H1 (cell line): ENCODE measurements at regions not wholly inside any gene's neighbourhood (a gene's known extent, or its start where the extent isn't known, plus 50 kb on each side); places are given as distances from the start of the nearest gene placed in this dataset.

Source experiments
- CTCF ChIA-PET: fragments of 300-600 bp; sonication (Branson Sonifier 250); formaldehyde crosslinking; loops from one replicate; lab custom pipeline; 2021; ENCODE audit not compliant: partially characterized antibody; lab: Charles Lee
- POLR2A ChIA-PET: fragments of 300-600 bp; sonication (Branson Sonifier 250); formaldehyde crosslinking; loops from one replicate; lab custom pipeline; 2021; ENCODE audit warnings: inconsistent platforms; ENCODE audit not compliant: partially characterized antibody; lab: Charles Lee
- DNase-seq, 2 experiments: peaks; one replicate each; pipeline versions ENCODE4 v3.0.0 to v3.0.0-alpha.2; 2010 to 2022; ENCODE audit warnings: low spot score in 2 of 2, low read depth in 1 of 2, mixed read lengths in 1 of 2
- FAIRE-seq: peaks from 2 replicates; lab custom pipeline; 2011; peaks lifted over from hg19 to GRCh38; lab: Jason Lieb, UNC
- H2AFZ ChIP-seq: 2 replicates; pipeline ENCODE4 v1.8.1; 2012; ENCODE audit warnings: low read length, inconsistent platforms
- H2AK5ac ChIP-seq: 2 replicates; pipeline ENCODE4 v1.6.1; 2013; ENCODE audit warnings: low read depth, low read length
- H2BK120ac ChIP-seq: replicated peaks from 2 replicates; pipeline ENCODE3; 2013; ENCODE audit warnings: low read depth, low read length, inconsistent platforms
- H2BK12ac ChIP-seq: 2 replicates; pipeline ENCODE4 v1.6.1; 2013; ENCODE audit warnings: low read depth, low read length
- H2BK15ac ChIP-seq: 2 replicates; pipeline ENCODE4 v1.6.1; 2013; ENCODE audit warnings: low read length
- H2BK20ac ChIP-seq: 2 replicates; pipeline ENCODE4 v1.6.1; 2013; ENCODE audit warnings: low read length
- H2BK5ac ChIP-seq: 2 replicates; pipeline ENCODE4 v1.6.1; 2013; ENCODE audit warnings: low read depth, low read length
- H3K14ac ChIP-seq: 2 replicates; pipeline ENCODE4 v1.6.1; 2013; ENCODE audit warnings: inconsistent platforms; ENCODE audit not compliant: insufficient read length
- H3K18ac ChIP-seq: 2 replicates; pipeline ENCODE4 v1.6.1; 2013; ENCODE audit warnings: low read length; ENCODE audit errors: extremely low read depth
- H3K23ac ChIP-seq: 2 replicates; pipeline ENCODE4 v1.6.1; 2013; ENCODE audit warnings: inconsistent platforms; ENCODE audit not compliant: insufficient read length
- H3K23me2 ChIP-seq: 2 replicates; pipeline ENCODE4 v1.6.1; 2013; ENCODE audit warnings: low read depth, low read length
- H3K27ac ChIP-seq: 2 replicates; pipeline ENCODE4 v1.6.1; 2011; ENCODE audit warnings: low read depth, low read length, inconsistent platforms
- H3K27me3 ChIP-seq, 4 experiments: replicated peaks in 1 of 4; 1 replicate in 1 of 4; 2 replicates in 3 of 4; pipeline versions ENCODE4 v1.6.1 to v1.8.1; 2011 to 2013; ENCODE audit warnings: low read length in 3 of 4, mild to moderate bottlenecking in 3 of 4, inconsistent platforms in 2 of 4, mixed read lengths in 2 of 4, moderate library complexity in 1 of 4; ENCODE audit not compliant: control insufficient read depth in 3 of 4, insufficient read depth in 3 of 4; ENCODE audit errors: extremely low read depth in 1 of 4
- H3K36me3 ChIP-seq, 4 experiments: 2 replicates each; pipeline versions ENCODE4 v1.6.1 to v1.8.1; 2011 to 2013; ENCODE audit warnings: mild to moderate bottlenecking in 4 of 4, low read length in 3 of 4, moderate library complexity in 2 of 4, control low read depth in 1 of 4, inconsistent platforms in 1 of 4; ENCODE audit not compliant: insufficient read depth in 4 of 4, control insufficient read depth in 2 of 4
- H3K4ac ChIP-seq: replicated peaks from 2 replicates; pipeline ENCODE3; 2013; ENCODE audit warnings: low read length, low read depth, mixed read lengths, inconsistent platforms; ENCODE audit not compliant: insufficient read length
- H3K4me1 ChIP-seq, 4 experiments: replicated peaks in 1 of 4; 1 replicate in 1 of 4; 2 replicates in 3 of 4; pipeline versions ENCODE4 v1.6.1 to v1.8.1; 2011 to 2013; ENCODE audit warnings: low read length in 3 of 4, inconsistent platforms in 2 of 4, mixed read lengths in 1 of 4; ENCODE audit not compliant: insufficient read depth in 4 of 4, control insufficient read depth in 3 of 4
- H3K4me2 ChIP-seq, 2 experiments: 2 replicates each; pipeline versions ENCODE4 v1.6.1 to v1.8.1; 2011 to 2013; ENCODE audit warnings: low read depth in 2 of 2, low read length in 2 of 2, control low read depth in 1 of 2, inconsistent platforms in 1 of 2, mild to moderate bottlenecking in 1 of 2; ENCODE audit not compliant: insufficient read depth in 1 of 2
- H3K4me3 ChIP-seq, 4 experiments: fragments of 200-600, 300-600 bp in 1 of 4; sonication (generic), shearing (Covaris generic), sonication (Bioruptor Twin) in 1 of 4; 2 replicates each; pipeline versions ENCODE4 v1.5.1 to v1.8.1; 2011 to 2016; ENCODE audit warnings: low read length in 4 of 4, low read depth in 3 of 4, control low read depth in 2 of 4, inconsistent platforms in 2 of 4, mild to moderate bottlenecking in 2 of 4, mixed read lengths in 1 of 4, moderate library complexity in 1 of 4; ENCODE audit not compliant: insufficient read depth in 2 of 4; ENCODE audit errors: extremely low read depth in 1 of 4
- H3K56ac ChIP-seq: replicated peaks from 2 replicates; pipeline ENCODE3; 2013; ENCODE audit warnings: low read depth, mild to moderate bottlenecking, mixed read lengths, low read length, inconsistent platforms; ENCODE audit not compliant: insufficient read length
- H3K79me1 ChIP-seq: 2 replicates; pipeline ENCODE4 v1.6.1; 2013; ENCODE audit warnings: low read depth, low read length, control low read depth
- H3K79me2 ChIP-seq, 2 experiments: 2 replicates each; pipeline versions ENCODE4 v1.6.1 to v1.8.1; 2012 to 2013; ENCODE audit warnings: low read length in 2 of 2, mild to moderate bottlenecking in 2 of 2, inconsistent platforms in 1 of 2; ENCODE audit not compliant: insufficient read depth in 2 of 2, control insufficient read depth in 1 of 2
- H3K9ac ChIP-seq, 4 experiments: replicated peaks in 1 of 4; 1 replicate in 1 of 4; 2 replicates in 3 of 4; pipeline versions ENCODE4 v1.6.1 to v1.8.1; 2011 to 2013; ENCODE audit warnings: low read depth in 3 of 4, low read length in 3 of 4, control low read depth in 2 of 4, mild to moderate bottlenecking in 2 of 4, moderate library complexity in 2 of 4, inconsistent platforms in 1 of 4; ENCODE audit errors: extremely low read depth in 1 of 4
- H3K9me3 ChIP-seq, 2 experiments: 2 replicates each; pipeline versions ENCODE4 v1.6.1 to v1.8.1; 2012 to 2013; ENCODE audit warnings: mild to moderate bottlenecking in 2 of 2, moderate library complexity in 2 of 2, control low read depth in 1 of 2, inconsistent platforms in 1 of 2, low read depth in 1 of 2, low read length in 1 of 2, mixed read lengths in 1 of 2; ENCODE audit not compliant: insufficient read depth in 2 of 2
- H4K20me1 ChIP-seq, 2 experiments: replicated peaks in 1 of 2; 2 replicates each; pipeline versions ENCODE3 to v1.8.1; 2011 to 2013; ENCODE audit warnings: inconsistent platforms in 2 of 2, low read length in 2 of 2, mild to moderate bottlenecking in 1 of 2; ENCODE audit not compliant: insufficient read depth in 2 of 2, control insufficient read depth in 1 of 2
- H4K5ac ChIP-seq: 2 replicates; pipeline ENCODE4 v1.6.1; 2013; ENCODE audit warnings: low read length, low read depth, mixed read lengths, inconsistent platforms; ENCODE audit not compliant: insufficient read length
- H4K8ac ChIP-seq: 2 replicates; pipeline ENCODE4 v1.8.0; 2013; ENCODE audit warnings: mild to moderate bottlenecking, moderate library complexity, low read length, inconsistent platforms; ENCODE audit not compliant: insufficient read depth; ENCODE audit errors: extremely low read depth
- H4K91ac ChIP-seq: replicated peaks from 2 replicates; pipeline ENCODE3; 2013; ENCODE audit warnings: low read length, mixed read lengths, inconsistent platforms; ENCODE audit not compliant: insufficient read length
- CEBPB ChIP-seq: IDR thresholded peaks from 2 replicates; pipeline ENCODE4 v1.6.1; 2012; ENCODE audit warnings: low read depth, low read length
- EZH2 ChIP-seq: fragments of 200-600 bp; sonication (generic); IDR thresholded peaks from 2 replicates; pipeline ENCODE4 v1.7.1; 2012; ENCODE audit warnings: low read depth, mild to moderate bottlenecking, moderate library complexity, low read length, inconsistent platforms; ENCODE audit not compliant: severe bottlenecking
- JUN ChIP-seq: IDR thresholded peaks from 2 replicates; pipeline ENCODE4 v1.6.1; 2011; ENCODE audit warnings: low read depth, mild to moderate bottlenecking, improper control_type of control experiment, low read length
- POLR2AphosphoS5 ChIP-seq: IDR thresholded peaks from 2 replicates; pipeline ENCODE4 v1.6.1; 2011; ENCODE audit warnings: low read depth, low read length
- RAD21 ChIP-seq, 2 experiments: IDR thresholded peaks in 1 of 2; conservative IDR thresholded peaks in 1 of 2; 2 replicates each; pipeline ENCODE4 v1.6.1; 2011; ENCODE audit warnings: low read depth in 2 of 2, low read length in 2 of 2, improper control_type of control experiment in 1 of 2, inconsistent platforms in 1 of 2, mild to moderate bottlenecking in 1 of 2, moderate library complexity in 1 of 2
- SP2 ChIP-seq: IDR thresholded peaks from 2 replicates; pipeline ENCODE4 v1.6.1; 2012; ENCODE audit warnings: mild to moderate bottlenecking, low read length, inconsistent platforms
- WGBS, 2 experiments: shearing (Covaris generic) in 1 of 2; methylation state at CpG; one replicate each; pipeline versions ENCODE4 v1.1.6 to v1.1.7; 2013 to 2015; ENCODE audit warnings: low lambda C conversion rate in 2 of 2, mixed read lengths in 2 of 2, inconsistent platforms in 1 of 2, low coverage in 1 of 2, missing lambda C conversion rate in 1 of 2; ENCODE audit not compliant: insufficient replicate concordance in 2 of 2, insufficient coverage in 1 of 2, insufficient read length in 1 of 2; ENCODE audit errors: extremely low coverage in 1 of 2, missing lambda C conversion rate in 1 of 2; 5-methylcytosine and 5-hydroxymethylcytosine counted together

- FAIRE-seq: no peak
- Histone ChIP-seq H3K27ac (no peak overlapping the region), H3K9me3 (peaks cover 0 to 2% of the 10 kb centered on the region in 2 experiments; a peak in 1 of 4 replicates), H2AFZ (0 out of 2 replicates have a peak overlapping the region, but pooled peaks have one; percentile 1), H3K79me1 (no peaks in the 10 kb centered on the region), H3K23me2 (no peaks in the 10 kb centered on the region), H3K4ac (no peak overlapping the region), H3K36me3 (no peaks in the 10 kb centered on the region)
- 90% methylated on average over 3 of the region's 3 CpGs; no CpG with 5 or more reads in 1 of the 2 experiments for WGBS, 2 experiments
- no peak for DNase-seq
- no peak for TF ChIP-seq RAD21 (IDR thresholded peaks at IDR 0.05 in 1 of 2, conservative IDR thresholded peaks at IDR 0.05 in 1 of 2; ENCODE audit: low read depth in 2 of 2, low read length in 2 of 2)
- no peak for TF ChIP-seq SP2
- TF ChIP-seq EZH2: no peak
- no peak for TF ChIP-seq POLR2AphosphoS5
- no peak for TF ChIP-seq JUN
- TF ChIP-seq CEBPB: no peak
- TF ChIP-seq, all 59 proteins: peak for 0
- H3K4me2 ChIP-seq: no peak overlapping the region
- no peak overlapping the region for H3K23ac ChIP-seq
- H2BK12ac ChIP-seq: 0 out of 2 replicates have a peak overlapping the region, but pooled peaks have one; percentile 17
- no peaks in the 10 kb centered on the region for H3K27me3 ChIP-seq
- CTCF ChIA-PET: interaction anchor here (1.1 kb wide), 1 partner anchor 31 kb away, joined by 3 read pairs; no protein-coding TSS in a partner anchor
- no peak overlapping the region for H2BK120ac ChIP-seq
- H2BK20ac ChIP-seq: no peak overlapping the region
- H2AK5ac ChIP-seq: no peak overlapping the region
- H2BK15ac ChIP-seq: no peak overlapping the region
- H4K8ac ChIP-seq: no peak overlapping the region
- peak overlapping the region; percentile 54 for H4K91ac ChIP-seq
- POLR2A ChIA-PET: no interaction called here
- no peaks in the 10 kb centered on the region for H3K79me2 ChIP-seq
- H3K4me1 ChIP-seq: peaks cover 0 to 5% (median 2%) of the 10 kb centered on the region in 4 experiments; a peak in 2 of 7 replicates
- H4K5ac ChIP-seq: no peak overlapping the region
- H3K14ac ChIP-seq: no peak overlapping the region
- H3K4me3 ChIP-seq: no peak overlapping the region
- H3K9ac ChIP-seq: no peak overlapping the region
- H4K20me1 ChIP-seq: no peaks in the 10 kb centered on the region
- no peak overlapping the region for H3K56ac ChIP-seq
- 0 out of 2 replicates have a peak overlapping the region, but pooled peaks have one; percentile 7 for H3K18ac ChIP-seq
- H2BK5ac ChIP-seq: no peak overlapping the region; the same call in 1 of the 2 replicates
These were observed 122.3 kb downstream of the THBS2 start for GRCh38 chr6:169131390-169131789.
